ENCODE measurements at regions not wholly inside any gene's neighbourhood (a gene's known extent, or its start where the extent isn't known, plus 50 kb on each side); places are given as distances from the start of the nearest gene placed in this dataset.
A peak's percentile ranks its signal among the peaks of the same experiment; 100 is the strongest.

DNA sequence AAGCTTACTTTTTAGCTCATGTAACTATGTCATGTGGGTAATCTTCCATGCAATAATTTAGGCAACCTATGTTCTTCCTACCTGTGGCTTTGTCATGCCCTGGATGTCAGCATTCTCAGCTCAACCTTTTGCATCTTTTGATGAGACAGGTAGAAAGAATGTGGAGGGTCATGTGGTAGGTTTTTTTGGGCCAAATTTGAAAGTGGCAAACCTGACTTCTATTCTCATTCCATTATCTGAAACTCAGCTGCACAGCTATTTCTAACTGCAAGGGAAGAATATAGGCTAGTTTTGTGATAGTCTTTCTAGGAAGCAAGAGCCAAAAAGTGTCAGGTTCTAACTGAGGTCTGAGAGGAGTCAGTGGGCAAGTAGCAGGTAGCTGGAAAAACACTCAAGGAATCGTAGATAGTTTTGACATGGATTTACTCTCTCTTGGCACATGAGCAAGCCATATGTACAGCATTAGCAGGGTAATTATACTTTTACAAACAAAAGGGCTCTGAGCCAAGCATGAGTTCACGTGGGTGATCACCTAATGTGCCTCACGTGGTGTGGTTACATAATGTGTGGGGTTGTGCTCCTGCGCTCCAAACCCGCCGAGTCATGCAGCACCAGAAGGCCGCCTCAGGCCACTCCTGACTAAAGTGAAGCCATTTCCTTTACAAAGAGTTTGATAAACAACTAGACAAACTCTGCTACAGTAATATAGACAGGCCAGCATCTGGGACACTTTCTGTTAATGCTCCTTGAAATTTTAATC is 1013.8 kb downstream of the PLA2G4A start:
- TF ChIP-seq HOXB5 (CRISPR knock-in tag; IDR thresholded peaks at IDR 0.05) (no peak), PHF8 (IDR thresholded peaks at IDR 0.05; ENCODE audit: borderline replicate concordance, low read depth) (no peak), HEYL (CRISPR knock-in tag; IDR thresholded peaks at IDR 0.05) (no peak), JUNB (IDR thresholded peaks at IDR 0.05) (no peak), ZC3H11A (IDR thresholded peaks at IDR 0.05) (no peak), HES2 (IDR thresholded peaks at IDR 0.05) (no peak), FOXS1 (CRISPR knock-in tag; IDR thresholded peaks at IDR 0.05) (no peak), RARB (CRISPR knock-in tag; IDR thresholded peaks at IDR 0.05) (no peak)
- H3K27ac ChIP-seq = no peak overlapping the region
- ChIA-PET POLR2A (no interaction called here), CTCF (no interaction called here)
- FAIRE-seq (no peak), ATAC-seq (no peak), DNase-seq (ENCODE audit: low read depth in 1 of 2, low spot score in 1 of 2) (peak in 1 of 2 experiments; percentile 25)
- 66% methylated on average over 7 of the region's 7 CpGs for WGBS (ENCODE audit: missing lambda C conversion rate)
- H3K4me1 ChIP-seq = no peaks in the 10 kb centered on the region
- no peaks in the 10 kb centered on the region for H3K9me3 ChIP-seq
- no peak overlapping the region for H3K4me2 ChIP-seq
- H3K4me3 ChIP-seq = no peak overlapping the region

GRCh38 chr1:187844313-187844712 is 1015.6 kb downstream of the PLA2G4A start:
- Histone ChIP-seq H3K27ac (no peak overlapping the region), H3K9me3 (no peaks in the 10 kb centered on the region), H3K4me3 (no peak overlapping the region), H3K4me1 (no peaks in the 10 kb centered on the region), H3K4me2 (no peak overlapping the region)
- WGBS (ENCODE audit: missing lambda C conversion rate) = 31% methylated on average over 3 of the region's 3 CpGs
- no peak for DNase-seq (ENCODE audit: low read depth in 1 of 2, low spot score in 1 of 2)
- POLR2A ChIA-PET = no interaction called here
- no peak for FAIRE-seq
- no peak for ATAC-seq
- CTCF ChIA-PET = no interaction called here
- no peak for TF ChIP-seq HOXB13 (CRISPR knock-in tag; IDR thresholded peaks at IDR 0.05; ENCODE audit: low read depth)
- no peak for TF ChIP-seq CBX2 (IDR thresholded peaks at IDR 0.05; ENCODE audit: borderline replicate concordance, low read depth)
- TF ChIP-seq ZFP36 (IDR thresholded peaks at IDR 0.05; ENCODE audit: borderline replicate concordance, partially characterized antibody) = no peak
- TF ChIP-seq SREBF2 (IDR thresholded peaks at IDR 0.05) = no peak
- no peak for TF ChIP-seq RCOR1 (IDR thresholded peaks at IDR 0.05; ENCODE audit: low read depth, low read length)
- TF ChIP-seq NR3C1 (IDR thresholded peaks at IDR 0.05) = no peak
- no peak for TF ChIP-seq JUNB (IDR thresholded peaks at IDR 0.05)
- TF ChIP-seq CBX8 (IDR thresholded peaks at IDR 0.05) = no peak
- no peak for TF ChIP-seq CEBPB (IDR thresholded peaks at IDR 0.05)
- TF ChIP-seq TFCP2L1 (CRISPR knock-in tag; IDR thresholded peaks at IDR 0.05) = no peak
- TF ChIP-seq, protein P1, sequence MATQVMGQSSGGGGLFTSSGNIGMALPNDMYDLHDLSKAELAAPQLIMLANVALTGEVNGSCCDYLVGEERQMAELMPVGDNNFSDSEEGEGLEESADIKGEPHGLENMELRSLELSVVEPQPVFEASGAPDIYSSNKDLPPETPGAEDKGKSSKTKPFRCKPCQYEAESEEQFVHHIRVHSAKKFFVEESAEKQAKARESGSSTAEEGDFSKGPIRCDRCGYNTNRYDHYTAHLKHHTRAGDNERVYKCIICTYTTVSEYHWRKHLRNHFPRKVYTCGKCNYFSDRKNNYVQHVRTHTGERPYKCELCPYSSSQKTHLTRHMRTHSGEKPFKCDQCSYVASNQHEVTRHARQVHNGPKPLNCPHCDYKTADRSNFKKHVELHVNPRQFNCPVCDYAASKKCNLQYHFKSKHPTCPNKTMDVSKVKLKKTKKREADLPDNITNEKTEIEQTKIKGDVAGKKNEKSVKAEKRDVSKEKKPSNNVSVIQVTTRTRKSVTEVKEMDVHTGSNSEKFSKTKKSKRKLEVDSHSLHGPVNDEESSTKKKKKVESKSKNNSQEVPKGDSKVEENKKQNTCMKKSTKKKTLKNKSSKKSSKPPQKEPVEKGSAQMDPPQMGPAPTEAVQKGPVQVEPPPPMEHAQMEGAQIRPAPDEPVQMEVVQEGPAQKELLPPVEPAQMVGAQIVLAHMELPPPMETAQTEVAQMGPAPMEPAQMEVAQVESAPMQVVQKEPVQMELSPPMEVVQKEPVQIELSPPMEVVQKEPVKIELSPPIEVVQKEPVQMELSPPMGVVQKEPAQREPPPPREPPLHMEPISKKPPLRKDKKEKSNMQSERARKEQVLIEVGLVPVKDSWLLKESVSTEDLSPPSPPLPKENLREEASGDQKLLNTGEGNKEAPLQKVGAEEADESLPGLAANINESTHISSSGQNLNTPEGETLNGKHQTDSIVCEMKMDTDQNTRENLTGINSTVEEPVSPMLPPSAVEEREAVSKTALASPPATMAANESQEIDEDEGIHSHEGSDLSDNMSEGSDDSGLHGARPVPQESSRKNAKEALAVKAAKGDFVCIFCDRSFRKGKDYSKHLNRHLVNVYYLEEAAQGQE (IDR thresholded peaks at IDR 0.05) = no peak
- no peak for TF ChIP-seq ESRRA (IDR thresholded peaks at IDR 0.05; ENCODE audit: borderline replicate concordance, low read length)
- no peak for TF ChIP-seq NPAS2 (CRISPR knock-in tag; IDR thresholded peaks at IDR 0.05; ENCODE audit: borderline replicate concordance)
- TF ChIP-seq ZNF302 (CRISPR knock-in tag; IDR thresholded peaks at IDR 0.05) = no peak
- no peak for TF ChIP-seq E2F6 (IDR thresholded peaks at IDR 0.05; ENCODE audit: borderline replicate concordance, low read depth)

Measured in A549 (cell line).